OCI-LY7 (cell line): ENCODE measurements at regions not wholly inside any gene's neighbourhood (a gene's known extent, or its start where the extent isn't known, plus 50 kb on each side); places are given as distances from the start of the nearest gene placed in this dataset.

ENCODE experiments used
- EZH2phosphoT487 ChIP-seq: fragments of 200-600 bp; sonication (generic); IDR thresholded peaks from 2 replicates; pipeline ENCODE4 v1.6.1; 2018; ENCODE audit warnings: low read depth, borderline replicate concordance, mild to moderate bottlenecking, mixed run types, antibody characterized with exemption, low read length, moderate library complexity, mixed read lengths
- TF ChIP-seq, protein P1 (sequence below): fragments of 200-600 bp; sonication (generic); conservative IDR thresholded peaks from 2 replicates; pipeline ENCODE4 v1.5.1; 2014; ENCODE audit warnings: mild to moderate bottlenecking, antibody characterized with exemption, low read length, moderate library complexity, mixed read lengths

DNA sequence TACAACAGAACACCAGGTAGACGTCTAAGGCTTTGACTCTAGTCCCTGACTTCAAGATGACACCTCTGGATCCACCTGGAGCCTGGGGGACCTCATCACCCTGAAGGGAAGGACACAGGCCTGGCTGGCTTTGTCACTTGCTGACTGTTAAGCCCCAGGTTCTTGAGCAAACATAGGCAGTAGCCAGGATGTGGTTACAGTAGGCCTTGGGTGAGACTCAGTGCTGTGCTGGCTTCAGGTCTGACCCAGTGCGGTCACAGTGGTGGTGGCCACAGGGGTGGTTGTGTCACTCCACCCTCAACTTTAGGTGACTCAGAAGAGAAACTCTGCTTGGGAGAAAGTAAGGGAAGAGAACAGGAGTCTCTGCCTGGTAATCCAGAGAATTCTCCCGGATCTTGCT, 497.8 kb downstream of the UQCRFS1 start:
- TF ChIP-seq, protein P1, sequence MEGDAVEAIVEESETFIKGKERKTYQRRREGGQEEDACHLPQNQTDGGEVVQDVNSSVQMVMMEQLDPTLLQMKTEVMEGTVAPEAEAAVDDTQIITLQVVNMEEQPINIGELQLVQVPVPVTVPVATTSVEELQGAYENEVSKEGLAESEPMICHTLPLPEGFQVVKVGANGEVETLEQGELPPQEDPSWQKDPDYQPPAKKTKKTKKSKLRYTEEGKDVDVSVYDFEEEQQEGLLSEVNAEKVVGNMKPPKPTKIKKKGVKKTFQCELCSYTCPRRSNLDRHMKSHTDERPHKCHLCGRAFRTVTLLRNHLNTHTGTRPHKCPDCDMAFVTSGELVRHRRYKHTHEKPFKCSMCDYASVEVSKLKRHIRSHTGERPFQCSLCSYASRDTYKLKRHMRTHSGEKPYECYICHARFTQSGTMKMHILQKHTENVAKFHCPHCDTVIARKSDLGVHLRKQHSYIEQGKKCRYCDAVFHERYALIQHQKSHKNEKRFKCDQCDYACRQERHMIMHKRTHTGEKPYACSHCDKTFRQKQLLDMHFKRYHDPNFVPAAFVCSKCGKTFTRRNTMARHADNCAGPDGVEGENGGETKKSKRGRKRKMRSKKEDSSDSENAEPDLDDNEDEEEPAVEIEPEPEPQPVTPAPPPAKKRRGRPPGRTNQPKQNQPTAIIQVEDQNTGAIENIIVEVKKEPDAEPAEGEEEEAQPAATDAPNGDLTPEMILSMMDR = no peak
- TF ChIP-seq EZH2phosphoT487 = no peak
